GM12878 (cell line): ENCODE measurements at regions not wholly inside any gene's neighbourhood (a gene's known extent, or its start where the extent isn't known, plus 50 kb on each side); places are given as distances from the start of the nearest gene placed in this dataset.

Experiments
- CBFB ChIP-seq: IDR thresholded peaks from 2 replicates; pipeline ENCODE4 v1.6.1; 2016; ENCODE audit warnings: antibody characterized with exemption, low read depth
- NRF1 ChIP-seq: conservative IDR thresholded peaks from 2 replicates; pipeline ENCODE4 v1.6.1; 2011; ENCODE audit warnings: mild to moderate bottlenecking, low read depth, low read length, improper control_type of control experiment
- POU2F2 ChIP-seq: IDR thresholded peaks from 3 replicates; pipeline ENCODE4 v1.6.1; 2011; ENCODE audit warnings: low read depth, mild to moderate bottlenecking, low read length, borderline replicate concordance
- REST ChIP-seq: IDR thresholded peaks from 2 replicates; pipeline ENCODE4 v1.6.1; 2012; ENCODE audit warnings: mild to moderate bottlenecking, low read depth, low read length
- ZSCAN29 ChIP-seq: fragments of 450-650 bp; IDR thresholded peaks from 2 replicates; pipeline ENCODE4 v1.6.1; 2017; ENCODE audit warnings: mild to moderate bottlenecking, moderate library complexity

DNA sequence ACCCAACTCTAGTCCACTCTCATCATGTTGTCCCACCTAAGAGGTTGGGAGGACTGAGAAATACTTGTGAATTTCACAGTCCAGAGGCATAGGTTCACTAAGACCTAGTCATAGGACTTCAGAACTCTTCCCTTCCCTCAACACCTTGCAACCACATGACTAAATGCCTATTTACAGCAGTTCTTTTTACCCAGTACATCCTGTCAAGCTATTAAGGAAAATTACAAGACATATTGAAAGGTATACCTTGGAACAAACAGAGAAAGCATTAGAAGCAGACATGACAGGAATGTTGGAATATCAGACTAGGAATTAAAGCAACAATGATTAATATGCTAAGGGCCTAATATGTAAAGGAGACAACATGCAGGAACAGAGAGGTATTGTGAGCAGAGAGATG, 563.8 kb upstream of the LRRC4C start:
- TF ChIP-seq REST: no peak
- no peak for TF ChIP-seq NRF1
- no peak for TF ChIP-seq ZSCAN29
- TF ChIP-seq CBFB: no peak
- no peak for TF ChIP-seq POU2F2
